ENCODE measurements at regions not wholly inside any gene's neighbourhood (a gene's known extent, or its start where the extent isn't known, plus 50 kb on each side); places are given as distances from the start of the nearest gene placed in this dataset.
"Not testable (repeated sequence)": the region's sequence is repeated elsewhere in the genome, so short reads cannot be mapped to it uniquely, and the experiment has no call there.

DNA sequence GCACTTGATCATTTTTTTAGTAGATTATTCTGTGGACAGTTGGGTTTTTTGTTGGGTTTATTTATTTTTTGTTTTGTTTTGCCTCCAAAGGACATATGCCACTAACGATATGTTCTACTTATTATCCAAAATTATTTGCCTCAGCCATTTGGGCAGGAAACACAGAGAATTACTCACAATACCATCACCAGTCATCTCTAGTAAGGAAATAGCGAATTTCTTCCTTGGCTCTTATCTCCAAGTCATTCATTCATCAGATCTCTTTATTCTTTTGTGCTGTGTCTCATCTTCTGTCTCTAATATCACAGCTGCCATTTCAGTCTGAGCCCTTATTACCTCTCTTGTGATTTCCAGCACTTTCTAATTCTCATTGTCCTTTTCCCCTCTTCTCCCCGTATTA, 130.4 kb upstream of the SMLR1 start:
- Histone ChIP-seq H3K4me3 (ENCODE audit: low read depth in 1 of 2, low read length in 2 of 2) (no peak overlapping the region), H3K4me1 (ENCODE audit: insufficient read depth, low read length) (no peaks in the 10 kb centered on the region), H3K27me3 (ENCODE audit: control insufficient read depth in 1 of 2, insufficient read depth in 2 of 2, low read length in 2 of 2) (no peaks in the 10 kb centered on the region), H3K27ac (ENCODE audit: low read depth, low read length) (no peak overlapping the region), H3K9ac (ENCODE audit: low read length) (no peak overlapping the region), H3K36me3 (ENCODE audit: insufficient read depth, low read length) (no peaks in the 10 kb centered on the region), H3K9me3 (ENCODE audit: low read length) (no peaks in the 10 kb centered on the region)

DNA sequence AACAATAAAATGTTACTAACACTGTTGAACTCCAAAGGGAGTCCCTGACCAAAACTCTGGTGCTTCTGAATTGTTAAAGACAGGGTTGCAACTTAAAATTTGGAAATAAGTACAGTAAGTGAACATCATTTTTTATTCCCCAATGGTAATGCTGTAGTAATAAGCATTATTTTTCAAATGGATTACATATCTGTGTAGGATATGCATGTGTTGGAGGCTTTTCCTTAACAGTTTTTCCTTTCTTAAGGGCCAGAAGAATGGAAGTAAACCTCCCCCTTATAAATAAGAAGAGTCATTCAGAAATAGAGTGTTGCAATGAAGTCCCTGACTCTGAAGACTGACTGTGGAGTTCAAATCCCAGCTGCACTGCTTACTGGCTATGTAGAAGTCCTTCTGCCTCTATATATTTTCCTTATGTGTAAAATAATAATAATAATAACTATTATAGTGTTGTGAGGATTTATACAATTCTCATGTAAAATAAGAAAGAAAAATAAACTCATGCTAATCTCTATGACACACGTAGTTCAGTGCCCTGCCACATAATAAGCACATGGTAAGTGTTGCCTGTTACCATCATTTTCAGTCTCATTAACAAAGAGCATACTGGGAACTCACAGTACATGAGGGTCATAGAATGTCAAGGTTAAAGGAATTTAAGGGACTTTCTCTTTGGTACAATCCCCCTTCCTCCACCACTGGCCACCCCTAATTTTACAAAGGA, 129.8 kb upstream of the SMLR1 start:
- H3K9me3 ChIP-seq (ENCODE audit: low read length), result no peaks in the 10 kb centered on the region
- H3K36me3 ChIP-seq (ENCODE audit: insufficient read depth, low read length), result no peaks in the 10 kb centered on the region
- no peak overlapping the region for H3K4me3 ChIP-seq (ENCODE audit: low read depth in 1 of 2, low read length in 2 of 2)
- H3K27me3 ChIP-seq (ENCODE audit: control insufficient read depth in 1 of 2, insufficient read depth in 2 of 2, low read length in 2 of 2), result no peaks in the 10 kb centered on the region
- no peak overlapping the region for H3K27ac ChIP-seq (ENCODE audit: low read depth, low read length)
- no peaks in the 10 kb centered on the region for H3K4me1 ChIP-seq (ENCODE audit: insufficient read depth, low read length)
- no peak overlapping the region for H3K9ac ChIP-seq (ENCODE audit: low read length)

DNA sequence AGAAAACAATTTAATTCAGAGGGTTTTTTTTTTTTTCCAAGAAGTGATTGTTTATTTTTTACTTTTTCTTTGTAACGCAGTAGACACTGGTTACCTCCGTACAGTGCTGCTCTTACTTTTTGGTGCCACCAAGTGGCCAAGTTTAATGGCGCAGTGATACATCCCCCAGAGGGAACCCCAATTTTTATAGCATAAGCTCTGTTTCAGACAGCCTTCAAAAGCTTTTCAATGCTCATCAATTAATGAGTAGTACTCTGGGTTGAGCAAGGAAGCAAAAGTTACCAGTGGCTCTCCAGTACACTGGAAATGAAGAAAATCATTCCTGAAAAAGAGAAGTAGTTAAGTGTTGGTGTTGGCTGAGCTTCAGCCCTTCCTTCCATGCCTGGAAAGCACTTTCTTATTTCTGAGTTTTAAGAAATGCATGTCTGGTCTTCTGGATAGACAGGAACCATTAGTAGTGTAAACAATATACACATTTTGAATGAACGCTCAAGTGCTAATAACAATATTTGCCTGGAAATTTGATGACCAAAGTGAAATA, 129.1 kb upstream of the SMLR1 start:
- H3K9me3 ChIP-seq (ENCODE audit: low read length), result no peaks in the 10 kb centered on the region
- no peak overlapping the region for H3K9ac ChIP-seq (ENCODE audit: low read length)
- no peaks in the 10 kb centered on the region for H3K36me3 ChIP-seq (ENCODE audit: insufficient read depth, low read length)
- no peaks in the 10 kb centered on the region for H3K27me3 ChIP-seq (ENCODE audit: control insufficient read depth in 1 of 2, insufficient read depth in 2 of 2, low read length in 2 of 2)
- no peak overlapping the region for H3K4me3 ChIP-seq (ENCODE audit: low read depth in 1 of 2, low read length in 2 of 2)
- H3K4me1 ChIP-seq (ENCODE audit: insufficient read depth, low read length), result no peaks in the 10 kb centered on the region
- no peak overlapping the region for H3K27ac ChIP-seq (ENCODE audit: low read depth, low read length)

DNA sequence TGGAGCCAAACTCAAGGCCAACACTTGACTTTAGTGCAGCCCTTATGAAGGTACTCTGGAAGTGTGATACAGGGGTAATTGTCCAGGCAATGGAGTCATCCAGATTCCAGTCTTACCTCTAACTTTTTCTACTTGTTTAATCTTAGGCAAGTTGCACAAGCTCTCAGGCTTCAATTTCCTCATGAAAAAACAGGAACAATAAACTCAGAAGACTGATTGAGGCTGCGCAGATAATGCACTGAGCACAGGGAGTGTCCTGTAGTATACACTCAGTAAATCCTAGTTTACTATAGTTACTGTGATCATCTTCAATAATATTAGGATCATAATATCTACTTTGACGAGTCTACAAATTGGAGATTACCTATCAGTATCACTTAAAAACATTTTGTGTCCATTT, 127.5 kb upstream of the SMLR1 start:
- Histone ChIP-seq H3K27me3 (ENCODE audit: control insufficient read depth in 1 of 2, insufficient read depth in 2 of 2, low read length in 2 of 2) (no peaks in the 10 kb centered on the region), H3K9ac (ENCODE audit: low read length) (no peak overlapping the region), H3K36me3 (ENCODE audit: insufficient read depth, low read length) (no peaks in the 10 kb centered on the region), H3K9me3 (ENCODE audit: low read length) (no peaks in the 10 kb centered on the region), H3K4me1 (ENCODE audit: insufficient read depth, low read length) (no peaks in the 10 kb centered on the region), H3K27ac (ENCODE audit: low read depth, low read length) (no peak overlapping the region), H3K4me3 (ENCODE audit: low read depth in 1 of 2, low read length in 2 of 2) (no peak overlapping the region)

DNA sequence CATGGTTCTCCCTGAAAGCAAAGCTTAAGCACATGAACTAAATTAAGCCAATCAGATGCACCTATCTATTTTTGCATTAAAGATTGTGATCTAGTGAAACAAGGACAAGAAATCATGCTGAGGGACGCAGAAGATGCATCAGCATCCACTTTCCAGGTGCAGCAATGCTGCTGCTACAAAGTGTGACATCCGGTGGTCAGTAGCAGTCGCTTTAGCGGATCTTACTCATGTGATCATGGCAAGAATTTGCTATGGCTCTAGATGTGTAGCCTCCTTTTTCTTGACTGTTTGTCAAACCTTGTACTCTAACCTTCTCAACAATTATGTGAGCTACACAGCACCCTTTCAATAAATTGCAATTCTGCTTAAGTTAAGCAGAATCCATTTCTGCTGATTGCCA, 126.8 kb upstream of the SMLR1 start:
- Histone ChIP-seq H3K9ac (ENCODE audit: low read length) (no peak overlapping the region), H3K36me3 (ENCODE audit: insufficient read depth, low read length) (no peaks in the 10 kb centered on the region), H3K9me3 (ENCODE audit: low read length) (no peaks in the 10 kb centered on the region), H3K27ac (ENCODE audit: low read depth, low read length) (no peak overlapping the region), H3K4me3 (ENCODE audit: low read depth in 1 of 2, low read length in 2 of 2) (no peak overlapping the region), H3K4me1 (ENCODE audit: insufficient read depth, low read length) (no peaks in the 10 kb centered on the region), H3K27me3 (ENCODE audit: control insufficient read depth in 1 of 2, insufficient read depth in 2 of 2, low read length in 2 of 2) (no peaks in the 10 kb centered on the region)

DNA sequence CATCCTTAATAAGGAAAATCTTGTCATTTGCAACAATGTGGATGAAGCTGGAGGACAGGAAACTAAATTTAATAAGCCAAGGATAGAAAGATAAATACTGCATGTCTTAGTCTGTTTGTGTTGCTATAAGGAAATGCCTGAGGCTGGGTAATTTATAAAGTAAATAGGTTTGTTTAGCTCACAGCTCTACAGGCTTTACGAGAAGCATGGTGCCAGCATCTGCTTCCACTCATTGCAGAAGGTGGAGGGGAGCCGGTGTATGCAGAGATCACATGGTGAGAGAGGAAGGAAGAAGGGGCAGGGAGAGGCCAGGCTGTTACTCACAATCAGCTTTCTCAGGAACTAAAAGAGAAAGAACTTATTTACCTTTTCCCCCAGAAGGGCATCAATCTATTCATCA, 118.9 kb upstream of the SMLR1 start:
- H3K36me3 ChIP-seq (ENCODE audit: insufficient read depth, low read length), result no peaks in the 10 kb centered on the region
- no peaks in the 10 kb centered on the region for H3K4me1 ChIP-seq (ENCODE audit: insufficient read depth, low read length)
- no peak overlapping the region for H3K4me3 ChIP-seq (ENCODE audit: low read depth in 1 of 2, low read length in 2 of 2)
- no peak overlapping the region for H3K9ac ChIP-seq (ENCODE audit: low read length)
- H3K9me3 ChIP-seq (ENCODE audit: low read length), result no peaks in the 10 kb centered on the region
- no peak overlapping the region for H3K27ac ChIP-seq (ENCODE audit: low read depth, low read length)
- H3K27me3 ChIP-seq (ENCODE audit: control insufficient read depth in 1 of 2, insufficient read depth in 2 of 2, low read length in 2 of 2), result no peaks in the 10 kb centered on the region

DNA sequence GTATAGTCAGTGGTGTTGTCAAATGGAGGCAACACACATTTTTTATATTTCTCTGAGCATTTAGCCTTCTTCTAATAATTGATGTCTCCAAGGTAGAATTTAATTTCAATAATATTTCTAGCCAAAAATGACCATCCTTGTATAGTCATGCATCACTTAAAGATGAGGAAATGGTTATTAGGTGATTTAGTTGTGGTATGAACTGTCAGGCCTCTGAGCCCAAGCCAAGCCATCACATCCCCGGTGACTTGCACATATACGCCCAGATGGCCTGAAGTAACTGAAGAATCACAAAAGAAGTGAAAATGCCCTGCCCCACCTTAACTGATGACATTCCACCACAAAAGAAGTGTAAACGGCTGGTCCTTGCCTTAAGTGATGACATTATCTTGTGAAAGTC, 115.6 kb upstream of the SMLR1 start:
- not testable (repeated sequence) for H3K27me3 ChIP-seq (ENCODE audit: control insufficient read depth in 1 of 2, insufficient read depth in 2 of 2, low read length in 2 of 2); H3K4me3 ChIP-seq (ENCODE audit: low read depth in 1 of 2, low read length in 2 of 2); H3K9ac ChIP-seq (ENCODE audit: low read length); H3K27ac ChIP-seq (ENCODE audit: low read depth, low read length); H3K36me3 ChIP-seq (ENCODE audit: insufficient read depth, low read length); H3K9me3 ChIP-seq (ENCODE audit: low read length)
- peaks cover 10% of the 10 kb centered on the region for H3K4me1 ChIP-seq (ENCODE audit: insufficient read depth, low read length)

DNA sequence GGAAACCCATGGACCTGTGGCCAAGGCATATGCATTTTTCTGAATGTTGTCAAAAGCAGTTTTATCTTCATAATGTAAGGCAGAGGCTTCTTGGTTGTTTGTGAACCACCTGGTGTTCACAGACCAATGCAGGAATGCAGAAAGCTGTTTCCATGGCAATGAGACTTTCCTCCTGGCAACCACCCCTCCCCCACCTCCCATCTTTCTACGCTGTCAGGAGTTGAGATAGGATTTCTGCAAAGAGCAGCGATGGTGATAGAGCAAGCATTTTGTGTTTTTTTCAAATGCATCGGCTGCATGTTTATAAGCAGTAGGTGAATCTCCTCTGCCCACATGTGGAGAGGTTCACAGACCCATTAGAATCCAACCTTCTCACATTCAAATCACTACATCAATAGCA, 114.1 kb upstream of the SMLR1 start:
- H3K27me3 ChIP-seq (ENCODE audit: control insufficient read depth in 1 of 2, insufficient read depth in 2 of 2, low read length in 2 of 2), result no peaks in the 10 kb centered on the region
- no peaks in the 10 kb centered on the region for H3K9me3 ChIP-seq (ENCODE audit: low read length)
- H3K9ac ChIP-seq (ENCODE audit: low read length), result no peak overlapping the region
- H3K27ac ChIP-seq (ENCODE audit: low read depth, low read length), result no peak overlapping the region
- no peaks in the 10 kb centered on the region for H3K36me3 ChIP-seq (ENCODE audit: insufficient read depth, low read length)
- H3K4me1 ChIP-seq (ENCODE audit: insufficient read depth, low read length), result peaks cover 10% of the 10 kb centered on the region
- no peak overlapping the region for H3K4me3 ChIP-seq (ENCODE audit: low read depth in 1 of 2, low read length in 2 of 2)

DNA sequence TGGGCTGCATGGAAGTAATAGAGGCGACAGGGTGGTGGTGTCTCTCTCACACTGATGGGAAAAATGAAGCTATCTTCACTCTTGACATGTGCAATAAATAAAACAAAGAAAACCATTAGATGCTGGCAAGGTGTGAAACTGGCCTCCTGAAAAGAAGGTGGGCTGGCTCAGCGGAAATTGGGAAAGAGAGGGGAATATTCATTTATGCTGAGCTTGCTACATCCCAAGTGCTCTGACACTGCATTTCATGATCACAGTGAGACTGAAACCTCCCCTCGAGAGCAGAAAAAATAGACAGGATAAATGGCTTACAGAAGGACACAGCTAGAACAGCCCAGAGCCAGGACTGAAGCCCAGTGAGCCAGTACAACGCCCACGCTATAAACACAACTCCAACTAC, 112.1 kb upstream of the SMLR1 start:
- no peaks in the 10 kb centered on the region for H3K9me3 ChIP-seq (ENCODE audit: low read length)
- H3K4me3 ChIP-seq (ENCODE audit: low read depth in 1 of 2, low read length in 2 of 2), result no peak overlapping the region
- H3K4me1 ChIP-seq (ENCODE audit: insufficient read depth, low read length), result peaks cover 10% of the 10 kb centered on the region
- H3K27ac ChIP-seq (ENCODE audit: low read depth, low read length), result no peak overlapping the region
- H3K9ac ChIP-seq (ENCODE audit: low read length), result no peak overlapping the region
- H3K27me3 ChIP-seq (ENCODE audit: control insufficient read depth in 1 of 2, insufficient read depth in 2 of 2, low read length in 2 of 2), result no peaks in the 10 kb centered on the region
- H3K36me3 ChIP-seq (ENCODE audit: insufficient read depth, low read length), result no peaks in the 10 kb centered on the region

DNA sequence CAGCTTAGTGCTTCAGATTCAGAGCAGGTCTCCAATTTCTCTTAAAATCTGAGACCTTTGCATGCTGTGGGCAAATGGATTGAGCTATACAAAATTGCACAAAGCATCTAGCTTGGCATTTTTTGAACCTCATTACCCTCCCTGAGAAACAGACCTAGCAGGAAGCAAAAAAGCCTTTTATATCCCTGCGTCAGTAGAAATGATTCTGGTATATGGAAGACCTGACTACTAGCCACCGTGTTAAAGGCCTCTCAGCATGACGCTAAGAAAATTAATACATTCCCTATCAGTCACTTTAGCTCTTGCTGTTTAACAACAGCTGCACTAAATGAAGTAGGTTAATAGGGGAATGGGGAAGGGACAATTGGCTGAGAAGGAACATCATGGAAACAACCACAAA, 110.7 kb upstream of the SMLR1 start:
- no peaks in the 10 kb centered on the region for H3K9me3 ChIP-seq (ENCODE audit: low read length)
- no peak overlapping the region for H3K27ac ChIP-seq (ENCODE audit: low read depth, low read length)
- H3K9ac ChIP-seq (ENCODE audit: low read length), result no peak overlapping the region
- H3K4me1 ChIP-seq (ENCODE audit: insufficient read depth, low read length), result peaks cover 10% of the 10 kb centered on the region
- no peak overlapping the region for H3K4me3 ChIP-seq (ENCODE audit: low read depth in 1 of 2, low read length in 2 of 2)
- no peaks in the 10 kb centered on the region for H3K36me3 ChIP-seq (ENCODE audit: insufficient read depth, low read length)
- no peaks in the 10 kb centered on the region for H3K27me3 ChIP-seq (ENCODE audit: control insufficient read depth in 1 of 2, insufficient read depth in 2 of 2, low read length in 2 of 2)

DNA sequence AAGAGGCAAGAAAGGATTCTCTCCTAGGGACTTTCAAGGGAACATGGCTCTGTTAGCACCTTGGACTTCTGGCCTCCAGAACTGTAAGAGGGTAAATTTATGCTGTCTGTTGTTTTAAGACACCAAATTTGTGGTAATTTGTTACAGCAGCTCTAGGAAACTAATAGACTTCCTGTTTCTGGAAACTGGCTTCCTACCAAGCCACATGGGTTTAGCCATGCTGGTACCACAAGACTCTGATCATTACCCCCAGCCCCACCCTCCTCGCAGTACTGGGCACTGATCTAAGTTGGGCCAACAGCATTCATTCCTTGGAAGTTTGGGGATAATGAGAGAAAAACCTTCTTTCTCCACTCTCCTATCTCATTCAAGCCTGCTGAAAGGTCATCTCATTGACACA, 109.5 kb upstream of the SMLR1 start:
- H3K4me1 ChIP-seq (ENCODE audit: insufficient read depth, low read length), result peaks cover 10% of the 10 kb centered on the region
- no peak overlapping the region for H3K9ac ChIP-seq (ENCODE audit: low read length)
- H3K27ac ChIP-seq (ENCODE audit: low read depth, low read length), result no peak overlapping the region
- no peaks in the 10 kb centered on the region for H3K9me3 ChIP-seq (ENCODE audit: low read length)
- no peak overlapping the region for H3K4me3 ChIP-seq (ENCODE audit: low read depth in 1 of 2, low read length in 2 of 2)
- H3K27me3 ChIP-seq (ENCODE audit: control insufficient read depth in 1 of 2, insufficient read depth in 2 of 2, low read length in 2 of 2), result no peaks in the 10 kb centered on the region
- no peaks in the 10 kb centered on the region for H3K36me3 ChIP-seq (ENCODE audit: insufficient read depth, low read length)

DNA sequence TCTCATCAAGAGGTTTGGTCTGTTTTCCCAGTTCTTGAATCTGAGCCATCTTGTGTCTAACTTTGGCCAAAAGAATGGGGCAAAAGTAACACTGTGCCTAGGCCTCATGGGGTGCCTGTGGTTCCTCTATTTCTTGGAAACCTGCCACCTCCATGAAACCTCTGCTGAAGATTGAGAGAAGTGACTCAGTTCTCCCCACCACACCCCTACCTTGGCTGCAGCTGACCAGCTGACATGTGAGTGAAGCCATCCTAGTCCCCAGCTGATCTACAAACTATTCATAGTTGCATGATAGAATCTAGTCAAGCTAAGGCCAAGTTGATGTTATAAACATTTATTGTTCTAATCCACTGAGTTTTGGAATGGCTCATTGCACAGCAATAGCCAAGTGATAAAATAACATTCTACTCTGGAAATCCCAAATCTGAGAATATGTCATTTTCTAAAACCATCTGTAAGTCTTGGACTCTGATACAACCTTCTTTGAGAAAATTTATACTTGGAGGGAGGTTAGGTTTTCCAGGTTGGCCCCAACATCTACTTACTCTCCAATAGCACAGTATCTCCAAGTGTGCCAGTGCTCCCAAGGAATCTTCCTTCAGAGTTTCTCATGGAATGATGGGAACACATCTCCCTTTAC, 107.0 kb upstream of the SMLR1 start:
- no peak overlapping the region for H3K27ac ChIP-seq (ENCODE audit: low read depth, low read length)
- no peaks in the 10 kb centered on the region for H3K9me3 ChIP-seq (ENCODE audit: low read length)
- H3K9ac ChIP-seq (ENCODE audit: low read length), result no peak overlapping the region
- H3K4me3 ChIP-seq (ENCODE audit: low read depth in 1 of 2, low read length in 2 of 2), result no peak overlapping the region
- no peaks in the 10 kb centered on the region for H3K27me3 ChIP-seq (ENCODE audit: control insufficient read depth in 1 of 2, insufficient read depth in 2 of 2, low read length in 2 of 2)
- no peaks in the 10 kb centered on the region for H3K36me3 ChIP-seq (ENCODE audit: insufficient read depth, low read length)
- H3K4me1 ChIP-seq (ENCODE audit: insufficient read depth, low read length), result peaks cover 3% of the 10 kb centered on the region
